Astrocyte of the spinal cord (primary cell): ENCODE measurements at regions not wholly inside any gene's neighbourhood (a gene's known extent, or its start where the extent isn't known, plus 50 kb on each side); places are given as distances from the start of the nearest gene placed in this dataset.

ENCODE experiments used
- DNase-seq: peaks from one replicate; pipeline ENCODE4 v3.0.0; 2011; ENCODE audit warnings: low read depth, low spot score
- H3K4me3 ChIP-seq: 2 replicates; pipeline ENCODE4 v1.5.1; 2011; ENCODE audit warnings: low read depth, mild to moderate bottlenecking, low read length, moderate library complexity
- CTCF ChIP-seq: IDR thresholded peaks from 2 replicates; pipeline ENCODE4 v1.5.1; 2012; ENCODE audit warnings: low read depth, mild to moderate bottlenecking, low read length, inconsistent platforms
- in situ Hi-C: cut with HindIII; loops from 2 replicates; pipeline ENCODE4 v1.10.0; 2017; ENCODE audit warnings: low sequenced_read_pairs

- in situ Hi-C loops = no loop called here
- TF ChIP-seq CTCF = no peak
- no peak for DNase-seq
Measured at GRCh38 chr5:58215364-58215763, 244.5 kb downstream of the PLK2 start.

GRCh38 chr5:58211441-58211840 lies 248.4 kb downstream of the PLK2 start:
- DNase-seq = no peak
- no peak for TF ChIP-seq CTCF
- no peak overlapping the region for H3K4me3 ChIP-seq
- in situ Hi-C loops = no loop called here

More at GRCh38 chr5:58215364-58215763, 244.5 kb downstream of the PLK2 start:
- no peak overlapping the region for H3K4me3 ChIP-seq

GRCh38 chr5:58208674-58209073 lies 251.2 kb downstream of the PLK2 start:
- DNase-seq = no peak
- no peak for TF ChIP-seq CTCF
- H3K4me3 ChIP-seq = no peak overlapping the region
- in situ Hi-C loops = no loop called here

GRCh38 chr5:58207076-58207475 lies 252.8 kb downstream of the PLK2 start:
- no peak for DNase-seq
- TF ChIP-seq CTCF = no peak
- in situ Hi-C loops = no loop called here
- no peak overlapping the region for H3K4me3 ChIP-seq

GRCh38 chr5:58204966-58205365 lies 254.9 kb downstream of the PLK2 start:
- no peak for DNase-seq
- TF ChIP-seq CTCF = no peak
- in situ Hi-C loops = no loop called here
- H3K4me3 ChIP-seq = no peak overlapping the region

GRCh38 chr5:58202941-58203444 lies 256.9 kb downstream of the PLK2 start:
- no peak for DNase-seq
- TF ChIP-seq CTCF = no peak
- H3K4me3 ChIP-seq = no peak overlapping the region
- in situ Hi-C loops = no loop called here
